ENCODE measurements at regions not wholly inside any gene's neighbourhood (a gene's known extent, or its start where the extent isn't known, plus 50 kb on each side); places are given as distances from the start of the nearest gene placed in this dataset.

GRCh38 chr18:41537666-41538065, 417.4 kb upstream of the PIK3C3 start:
- TF ChIP-seq CTCF (IDR thresholded peaks at IDR 0.05; ENCODE audit: low read depth, low read length, missing input control) (no peak), REST (IDR thresholded peaks at IDR 0.05) (no peak), MAX (IDR thresholded peaks at IDR 0.05) (no peak), YY1 (IDR thresholded peaks at IDR 0.05) (no peak), ZBTB33 (IDR thresholded peaks at IDR 0.05) (no peak), EGR1 (IDR thresholded peaks at IDR 0.05; ENCODE audit: low read depth in 2 of 2) (no peak)

Data from liver (tissue), 3 donors.